ENCODE measurements at regions not wholly inside any gene's neighbourhood (a gene's known extent, or its start where the extent isn't known, plus 50 kb on each side); places are given as distances from the start of the nearest gene placed in this dataset.

DNA sequence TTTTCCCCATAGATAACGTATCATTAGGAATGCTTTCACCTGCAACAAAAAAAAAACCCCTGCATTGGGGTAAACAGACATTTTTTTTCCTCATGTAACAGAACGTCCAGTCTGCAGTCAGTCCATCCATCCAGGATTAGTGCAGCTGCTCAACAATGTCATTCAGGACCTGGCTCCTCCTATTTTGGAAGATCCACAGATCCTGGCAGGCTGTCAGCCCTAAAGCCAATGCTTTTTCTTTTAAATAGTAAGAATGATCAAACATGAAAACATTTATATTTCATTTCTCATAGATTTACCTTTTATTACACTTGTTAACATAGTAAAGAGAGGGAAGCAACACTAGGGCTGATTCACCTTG is 116.5 kb upstream of the CCDC28A start (continued):
- TF ChIP-seq ZNF677 (tag by site-specific recombination; IDR thresholded peaks at IDR 0.05) (no peak), ZBTB7A (tag by site-specific recombination; IDR thresholded peaks at IDR 0.05; ENCODE audit: low read depth) (no peak), ZNF16 (tag by site-specific recombination; IDR thresholded peaks at IDR 0.05; ENCODE audit: low read depth) (no peak), ZNF311 (tag by site-specific recombination; IDR thresholded peaks at IDR 0.05; ENCODE audit: borderline replicate concordance) (no peak), BCL11A (tag by site-specific recombination; IDR thresholded peaks at IDR 0.05; ENCODE audit: low read depth) (no peak)

DNA sequence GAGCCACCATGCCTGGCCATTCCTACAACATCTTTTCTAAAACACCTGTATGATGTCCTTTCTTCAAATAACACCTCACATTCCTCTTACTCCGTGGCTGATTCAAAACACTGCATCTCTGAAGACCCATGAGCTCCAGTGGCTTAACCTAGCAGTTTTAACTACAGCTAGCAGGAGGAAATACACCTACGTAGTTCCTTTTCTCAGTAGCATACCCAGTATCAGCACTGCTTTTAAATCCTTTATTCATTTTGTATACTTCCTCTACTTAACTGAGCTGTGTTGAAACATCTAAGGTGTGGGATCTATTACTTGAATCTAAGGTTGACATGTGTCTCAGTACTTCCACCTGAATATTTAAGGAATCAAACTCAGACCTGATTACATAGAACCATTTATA is 113.6 kb upstream of the CCDC28A start:
- CTCF ChIA-PET, result no interaction called here

GRCh38 chr6:138662471-138662870 is 111.1 kb upstream of the CCDC28A start:
- Histone ChIP-seq H3K27ac (ENCODE audit: extremely low read depth, low read depth, low read length) (no peak overlapping the region), H3K9me3 (ENCODE audit: control insufficient read depth, insufficient read depth, low read depth, low read length) (no peaks in the 10 kb centered on the region), H3K4me1 (ENCODE audit: control insufficient read depth, insufficient read depth, low read length) (peaks cover 2% of the 10 kb centered on the region), H3K4me3 (ENCODE audit: low read depth, low read length) (no peak overlapping the region), H3K36me3 (ENCODE audit: control insufficient read depth in 2 of 2, insufficient read depth in 1 of 2, low read length in 2 of 2) (no peaks in the 10 kb centered on the region)
- ChIA-PET CTCF (interaction anchor here (0.5 kb wide), 1 partner anchor 22 kb away, joined by 3 read pairs; no protein-coding TSS in a partner anchor), POLR2A (no interaction called here)
- TF ChIP-seq ZEB2 (tag by site-specific recombination; IDR thresholded peaks at IDR 0.05) (0 out of 2 replicates have a peak, but pooled peaks have one; percentile 21), ZNF366 (tag by site-specific recombination; conservative IDR thresholded peaks at IDR 0.05) (0 out of 2 replicates have a peak, but pooled peaks have one; percentile 21), ZNF501 (tag by site-specific recombination; IDR thresholded peaks at IDR 0.05) (no peak), REPIN1 (tag by site-specific recombination; IDR thresholded peaks at IDR 0.05; ENCODE audit: low read depth) (no peak), ZNF514 (tag by site-specific recombination; IDR thresholded peaks at IDR 0.05) (no peak), ZNF768 (tag by site-specific recombination; IDR thresholded peaks at IDR 0.05) (no peak), ZNF580 (tag by site-specific recombination; IDR thresholded peaks at IDR 0.05) (no peak), ZNF37A (tag by site-specific recombination; IDR thresholded peaks at IDR 0.05) (no peak), ZNF658 (tag by site-specific recombination; IDR thresholded peaks at IDR 0.05) (no peak), ZNF221 (tag by site-specific recombination; IDR thresholded peaks at IDR 0.05; ENCODE audit: borderline replicate concordance) (no peak), BCL11B (tag by site-specific recombination; IDR thresholded peaks at IDR 0.05; ENCODE audit: low read depth) (no peak), SP7 (tag by site-specific recombination; IDR thresholded peaks at IDR 0.05) (0 out of 2 replicates have a peak, but pooled peaks have one; percentile 15)

More for the DNA sequence above, 113.6 kb upstream of the CCDC28A start:
- TF ChIP-seq ZSCAN16 (tag by site-specific recombination; IDR thresholded peaks at IDR 0.05) (no peak), ZNF747 (tag by site-specific recombination; IDR thresholded peaks at IDR 0.05) (no peak), ZNF768 (tag by site-specific recombination; IDR thresholded peaks at IDR 0.05) (no peak), ZBTB7A (tag by site-specific recombination; IDR thresholded peaks at IDR 0.05; ENCODE audit: low read depth) (no peak), GFI1B (tag by site-specific recombination; IDR thresholded peaks at IDR 0.05) (no peak), HOXC10 (CRISPR knock-in tag; IDR thresholded peaks at IDR 0.05) (no peak), ZNF146 (tag by site-specific recombination; IDR thresholded peaks at IDR 0.05) (no peak), ZNF121 (tag by site-specific recombination; IDR thresholded peaks at IDR 0.05) (no peak), ZNF10 (tag by site-specific recombination; IDR thresholded peaks at IDR 0.05) (no peak), ZNF362 (tag by site-specific recombination; IDR thresholded peaks at IDR 0.05) (no peak), ZNF112 (tag by site-specific recombination; IDR thresholded peaks at IDR 0.05) (no peak), ZNF416 (tag by site-specific recombination; IDR thresholded peaks at IDR 0.05) (no peak), REPIN1 (tag by site-specific recombination; IDR thresholded peaks at IDR 0.05; ENCODE audit: low read depth) (no peak)
- H3K4me1 ChIP-seq (ENCODE audit: control insufficient read depth, insufficient read depth, low read length), result peaks cover 21% of the 10 kb centered on the region
- no peak overlapping the region for H3K4me3 ChIP-seq (ENCODE audit: low read depth, low read length)
- no peaks in the 10 kb centered on the region for H3K9me3 ChIP-seq (ENCODE audit: control insufficient read depth, insufficient read depth, low read depth, low read length)
- POLR2A ChIA-PET, result no interaction called here
- H3K36me3 ChIP-seq (ENCODE audit: control insufficient read depth in 2 of 2, insufficient read depth in 1 of 2, low read length in 2 of 2), result no peaks in the 10 kb centered on the region
- no peak overlapping the region for H3K27ac ChIP-seq (ENCODE audit: extremely low read depth, low read depth, low read length)

All from HEK293 (cell line).